ENCODE measurements at regions not wholly inside any gene's neighbourhood (a gene's known extent, or its start where the extent isn't known, plus 50 kb on each side); places are given as distances from the start of the nearest gene placed in this dataset.

DNA sequence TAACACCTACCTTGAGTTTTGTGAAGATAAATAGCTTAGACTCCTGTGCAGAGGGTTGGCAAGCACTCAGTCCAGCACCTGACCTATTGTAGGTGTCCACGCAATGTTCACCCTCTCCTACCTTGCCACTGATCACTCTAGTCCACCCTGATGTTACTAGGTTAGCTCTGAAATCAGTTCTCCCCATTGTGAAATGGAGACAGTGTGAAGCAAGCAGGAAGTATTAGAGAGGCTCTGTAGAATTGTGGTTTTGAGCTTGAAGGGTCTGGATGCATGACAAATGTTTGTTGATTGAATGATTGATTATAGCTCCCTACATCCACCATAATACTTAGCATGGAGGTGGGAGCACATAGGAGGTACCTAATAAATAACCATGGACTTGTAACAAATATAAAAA, 199.7 kb downstream of the RPLP1 start:
- TF ChIP-seq, protein P1, sequence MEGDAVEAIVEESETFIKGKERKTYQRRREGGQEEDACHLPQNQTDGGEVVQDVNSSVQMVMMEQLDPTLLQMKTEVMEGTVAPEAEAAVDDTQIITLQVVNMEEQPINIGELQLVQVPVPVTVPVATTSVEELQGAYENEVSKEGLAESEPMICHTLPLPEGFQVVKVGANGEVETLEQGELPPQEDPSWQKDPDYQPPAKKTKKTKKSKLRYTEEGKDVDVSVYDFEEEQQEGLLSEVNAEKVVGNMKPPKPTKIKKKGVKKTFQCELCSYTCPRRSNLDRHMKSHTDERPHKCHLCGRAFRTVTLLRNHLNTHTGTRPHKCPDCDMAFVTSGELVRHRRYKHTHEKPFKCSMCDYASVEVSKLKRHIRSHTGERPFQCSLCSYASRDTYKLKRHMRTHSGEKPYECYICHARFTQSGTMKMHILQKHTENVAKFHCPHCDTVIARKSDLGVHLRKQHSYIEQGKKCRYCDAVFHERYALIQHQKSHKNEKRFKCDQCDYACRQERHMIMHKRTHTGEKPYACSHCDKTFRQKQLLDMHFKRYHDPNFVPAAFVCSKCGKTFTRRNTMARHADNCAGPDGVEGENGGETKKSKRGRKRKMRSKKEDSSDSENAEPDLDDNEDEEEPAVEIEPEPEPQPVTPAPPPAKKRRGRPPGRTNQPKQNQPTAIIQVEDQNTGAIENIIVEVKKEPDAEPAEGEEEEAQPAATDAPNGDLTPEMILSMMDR (IDR thresholded peaks at IDR 0.05), result no peak
- TF ChIP-seq EP300 (IDR thresholded peaks at IDR 0.05), result no peak
- no peak for TF ChIP-seq POLR2A (IDR thresholded peaks at IDR 0.05)

Data from tibial nerve (tissue), 4 donors.